ENCODE measurements at regions not wholly inside any gene's neighbourhood (a gene's known extent, or its start where the extent isn't known, plus 50 kb on each side); places are given as distances from the start of the nearest gene placed in this dataset.

DNA sequence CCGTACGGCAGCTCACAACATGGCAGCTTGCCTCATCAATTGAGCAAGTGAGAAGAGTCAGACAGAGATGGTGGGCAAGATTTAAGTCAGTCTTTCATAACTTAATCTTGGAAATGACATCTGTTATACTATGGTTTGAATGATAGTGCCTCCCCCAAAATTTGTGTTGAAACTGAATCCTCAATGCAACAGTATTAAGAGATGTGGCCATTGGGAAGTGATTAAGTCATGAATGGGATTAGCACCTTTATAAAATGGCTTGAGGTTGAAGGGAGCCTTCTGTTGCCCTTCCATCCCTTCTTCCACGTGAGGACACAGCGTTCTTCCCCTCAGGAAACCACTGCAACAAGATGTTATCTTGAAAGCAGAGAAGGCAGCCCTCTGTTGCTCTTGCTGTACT is 124.2 kb downstream of the C12orf75 start:
- H3K4me3 ChIP-seq, result no peak overlapping the region

GRCh38 chr12:105455261-105455660 is 124.8 kb downstream of the C12orf75 start:
- WGBS, 2 donors (ENCODE audit: low coverage in 1 of 2), result 93 to 100% methylated on average over 3 of the region's 3 CpGs
- ATAC-seq, result no peak
- no peak for TF ChIP-seq POLR2AphosphoS5 (IDR thresholded peaks at IDR 0.05)
- TF ChIP-seq CTCF (IDR thresholded peaks at IDR 0.05), result no peak
- TF ChIP-seq EP300 (IDR thresholded peaks at IDR 0.05), result no peak
- TF ChIP-seq POLR2A (IDR thresholded peaks at IDR 0.05), result no peak

More for the DNA sequence above, 124.2 kb downstream of the C12orf75 start:
- WGBS, 2 donors (ENCODE audit: low coverage in 1 of 2), result 67 to 87% methylated on average over 2 to 4 of the region's 4 CpGs
- no peaks in the 10 kb centered on the region for H3K36me3 ChIP-seq
- TF ChIP-seq EP300 (IDR thresholded peaks at IDR 0.05) (no peak), POLR2AphosphoS5 (IDR thresholded peaks at IDR 0.05) (no peak), POLR2A (IDR thresholded peaks at IDR 0.05) (no peak), CTCF (IDR thresholded peaks at IDR 0.05) (no peak)
- no peaks in the 10 kb centered on the region for H3K4me1 ChIP-seq
- H3K27me3 ChIP-seq, result no peaks in the 10 kb centered on the region
- H3K27ac ChIP-seq, result no peak overlapping the region
- no peak for ATAC-seq
- peaks cover 0 to 6% (median 0%) of the 10 kb centered on the region in 3 donors for H3K9me3 ChIP-seq

DNA sequence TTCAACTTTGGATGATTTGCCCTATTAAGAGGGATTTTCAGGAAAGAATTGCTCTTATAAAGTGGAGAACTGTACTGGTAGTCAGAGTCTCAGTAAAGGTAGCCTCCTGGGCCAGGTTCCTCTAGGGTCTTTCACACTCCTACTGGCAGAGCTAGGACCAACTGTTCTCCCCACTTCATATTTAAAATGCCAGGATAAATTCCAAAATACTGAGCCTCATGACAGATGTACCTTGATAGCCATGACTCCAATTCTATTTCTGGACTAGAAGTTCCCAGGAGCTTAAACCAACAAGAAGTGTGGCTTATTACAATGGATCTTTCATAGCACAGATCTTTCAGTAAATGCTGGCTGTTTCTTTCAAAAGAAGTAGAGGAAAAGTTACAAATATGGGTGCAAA is 126.5 kb downstream of the C12orf75 start:
- Histone ChIP-seq H3K4me1 (no peaks in the 10 kb centered on the region), H3K36me3 (no peaks in the 10 kb centered on the region), H3K27me3 (no peaks in the 10 kb centered on the region), H3K9me3 (peaks cover 0 to 6% (median 0%) of the 10 kb centered on the region in 3 donors), H3K27ac (no peak overlapping the region), H3K4me3 (no peak overlapping the region)
- ATAC-seq, result no peak
- TF ChIP-seq CTCF (IDR thresholded peaks at IDR 0.05) (no peak), POLR2A (IDR thresholded peaks at IDR 0.05) (no peak), POLR2AphosphoS5 (IDR thresholded peaks at IDR 0.05) (no peak), EP300 (IDR thresholded peaks at IDR 0.05) (no peak)

More at GRCh38 chr12:105455261-105455660, 124.8 kb downstream of the C12orf75 start:
- Histone ChIP-seq H3K9me3 (peaks cover 0 to 6% (median 0%) of the 10 kb centered on the region in 3 donors), H3K36me3 (no peaks in the 10 kb centered on the region), H3K27ac (no peak overlapping the region), H3K27me3 (no peaks in the 10 kb centered on the region), H3K4me3 (no peak overlapping the region), H3K4me1 (no peaks in the 10 kb centered on the region)

GRCh38 chr12:105459760-105460330 is 129.4 kb downstream of the C12orf75 start:
- WGBS, 2 donors (ENCODE audit: low coverage in 1 of 2), result 38 to 79% methylated on average over 2 to 4 of the region's 6 CpGs

More at GRCh38 chr12:105459760-105460330, 129.4 kb downstream of the C12orf75 start:
- no peak overlapping the region for H3K4me3 ChIP-seq
- no peak for TF ChIP-seq EP300 (IDR thresholded peaks at IDR 0.05)
- TF ChIP-seq CTCF (IDR thresholded peaks at IDR 0.05), result no peak
- TF ChIP-seq POLR2AphosphoS5 (IDR thresholded peaks at IDR 0.05), result no peak
- no peaks in the 10 kb centered on the region for H3K27me3 ChIP-seq
- no peak for ATAC-seq
- H3K27ac ChIP-seq, result peak overlapping the region in 1 of 4 donors; percentile 32
- no peaks in the 10 kb centered on the region for H3K4me1 ChIP-seq
- peaks cover 0 to 6% (median 0%) of the 10 kb centered on the region in 3 donors for H3K9me3 ChIP-seq
- no peaks in the 10 kb centered on the region for H3K36me3 ChIP-seq
